Mesothelial cell of epicardium (in vitro differentiated cells): ENCODE measurements at regions not wholly inside any gene's neighbourhood (a gene's known extent, or its start where the extent isn't known, plus 50 kb on each side); places are given as distances from the start of the nearest gene placed in this dataset.
"Not testable (repeated sequence)": the region's sequence is repeated elsewhere in the genome, so short reads cannot be mapped to it uniquely, and the experiment has no call there.

ENCODE experiments used
- DNase-seq, 2 experiments: peaks; one replicate each; pipeline ENCODE4 v3.0.0; 2021; ENCODE audit warnings: low spot score in 2 of 2; ENCODE audit not compliant: unreplicated experiment in 2 of 2
- H3K27ac Mint-ChIP-seq: 2 replicates; pipeline ENCODE4 v1.8.0; 2021; ENCODE audit warnings: mixed read lengths
- H3K27me3 Mint-ChIP-seq: 2 replicates; pipeline ENCODE4 v1.8.0; 2021; ENCODE audit warnings: low read depth, mixed read lengths
- H3K36me3 Mint-ChIP-seq: 2 replicates; pipeline ENCODE4 v1.8.0; 2021; ENCODE audit warnings: mixed read lengths
- H3K4me1 Mint-ChIP-seq: 2 replicates; pipeline ENCODE4 v1.8.0; 2021; ENCODE audit warnings: mixed read lengths
- H3K4me3 Mint-ChIP-seq: 2 replicates; pipeline ENCODE4 v1.8.0; 2021; ENCODE audit warnings: mild to moderate bottlenecking, moderate library complexity, mixed read lengths
- H3K9me3 Mint-ChIP-seq: 2 replicates; pipeline ENCODE4 v1.8.0; 2021; ENCODE audit warnings: mixed read lengths
- TF ChIP-seq, protein P1 (sequence below): fragments of 200-600 bp; sonication (generic); IDR thresholded peaks from one replicate; pipeline ENCODE4 v1.5.0; 2021; ENCODE audit warnings: antibody characterized with exemption; ENCODE audit not compliant: unreplicated experiment

DNA sequence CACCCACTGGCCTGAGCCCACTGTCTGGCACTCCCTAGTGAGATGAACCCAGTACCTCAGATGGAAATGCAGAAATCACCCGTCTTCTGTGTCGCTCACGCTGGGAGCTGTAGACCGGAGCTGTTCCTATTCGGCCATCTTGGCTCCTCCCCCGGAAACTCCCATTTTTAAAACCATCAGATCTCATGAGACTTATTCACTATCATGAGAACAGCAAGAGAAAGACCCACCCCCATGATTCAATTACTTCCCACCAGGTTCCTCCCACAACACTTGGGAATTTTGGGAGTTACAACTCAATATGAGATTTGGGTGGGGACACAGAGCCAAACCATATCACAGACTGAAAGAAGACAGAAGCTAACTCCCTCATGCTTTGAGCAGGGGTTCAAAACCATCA, 134.5 kb downstream of the SLC39A8 start:
- H3K4me1 Mint-ChIP-seq, H3K27ac Mint-ChIP-seq, H3K4me3 Mint-ChIP-seq, H3K27me3 Mint-ChIP-seq, H3K36me3 Mint-ChIP-seq, H3K9me3 Mint-ChIP-seq, DNase-seq: not testable (repeated sequence)

DNA sequence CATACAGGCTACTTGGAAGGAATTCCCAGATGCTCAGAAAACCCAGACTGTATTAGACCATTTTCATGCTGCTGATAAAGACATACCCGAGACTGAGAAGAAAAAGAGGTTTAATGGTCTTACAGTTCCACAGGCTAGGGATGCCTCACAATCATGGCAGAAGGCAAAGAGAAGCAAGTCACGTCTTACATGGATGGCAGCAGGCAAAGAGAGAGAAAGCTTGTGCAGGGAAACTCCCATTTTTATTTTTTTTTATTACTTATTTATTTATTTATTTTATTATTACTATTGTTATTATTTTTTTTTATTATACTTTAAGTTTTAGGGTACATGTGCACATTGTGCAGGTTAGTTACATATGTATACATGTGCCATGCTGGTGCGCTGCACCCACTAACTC, 140.6 kb downstream of the SLC39A8 start:
- peaks cover 10% of the 10 kb centered on the region for H3K9me3 Mint-ChIP-seq
- H3K27me3 Mint-ChIP-seq, H3K27ac Mint-ChIP-seq, H3K36me3 Mint-ChIP-seq, DNase-seq, H3K4me3 Mint-ChIP-seq, H3K4me1 Mint-ChIP-seq: not testable (repeated sequence)

DNA sequence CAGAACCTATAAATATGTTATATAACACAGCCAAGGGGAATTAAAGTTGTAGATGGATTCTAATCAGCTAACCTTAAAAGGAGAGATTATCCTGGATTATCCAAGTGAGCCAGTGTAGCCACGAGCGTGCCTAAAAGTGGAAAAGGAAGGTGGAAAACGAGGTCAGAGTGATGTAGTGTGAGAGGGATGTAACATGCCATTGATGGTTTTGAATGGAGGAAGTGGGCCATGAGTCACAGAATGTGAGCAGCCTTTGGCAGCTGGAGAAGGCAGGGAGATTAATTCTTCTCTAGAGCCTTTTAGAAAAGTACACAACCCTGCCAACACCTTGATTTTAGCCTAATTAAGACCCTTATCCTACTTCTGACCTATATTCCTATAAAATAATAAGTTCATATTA, 149.1 kb downstream of the SLC39A8 start:
- peaks cover 7% of the 10 kb centered on the region for H3K9me3 Mint-ChIP-seq
- no peaks in the 10 kb centered on the region for H3K36me3 Mint-ChIP-seq
- H3K27me3 Mint-ChIP-seq, result no peaks in the 10 kb centered on the region
- DNase-seq, result no peak
- TF ChIP-seq, protein P1, sequence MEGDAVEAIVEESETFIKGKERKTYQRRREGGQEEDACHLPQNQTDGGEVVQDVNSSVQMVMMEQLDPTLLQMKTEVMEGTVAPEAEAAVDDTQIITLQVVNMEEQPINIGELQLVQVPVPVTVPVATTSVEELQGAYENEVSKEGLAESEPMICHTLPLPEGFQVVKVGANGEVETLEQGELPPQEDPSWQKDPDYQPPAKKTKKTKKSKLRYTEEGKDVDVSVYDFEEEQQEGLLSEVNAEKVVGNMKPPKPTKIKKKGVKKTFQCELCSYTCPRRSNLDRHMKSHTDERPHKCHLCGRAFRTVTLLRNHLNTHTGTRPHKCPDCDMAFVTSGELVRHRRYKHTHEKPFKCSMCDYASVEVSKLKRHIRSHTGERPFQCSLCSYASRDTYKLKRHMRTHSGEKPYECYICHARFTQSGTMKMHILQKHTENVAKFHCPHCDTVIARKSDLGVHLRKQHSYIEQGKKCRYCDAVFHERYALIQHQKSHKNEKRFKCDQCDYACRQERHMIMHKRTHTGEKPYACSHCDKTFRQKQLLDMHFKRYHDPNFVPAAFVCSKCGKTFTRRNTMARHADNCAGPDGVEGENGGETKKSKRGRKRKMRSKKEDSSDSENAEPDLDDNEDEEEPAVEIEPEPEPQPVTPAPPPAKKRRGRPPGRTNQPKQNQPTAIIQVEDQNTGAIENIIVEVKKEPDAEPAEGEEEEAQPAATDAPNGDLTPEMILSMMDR, result no peak
- H3K4me1 Mint-ChIP-seq, result no peaks in the 10 kb centered on the region
- no peak overlapping the region for H3K27ac Mint-ChIP-seq
- H3K4me3 Mint-ChIP-seq, result no peak overlapping the region

DNA sequence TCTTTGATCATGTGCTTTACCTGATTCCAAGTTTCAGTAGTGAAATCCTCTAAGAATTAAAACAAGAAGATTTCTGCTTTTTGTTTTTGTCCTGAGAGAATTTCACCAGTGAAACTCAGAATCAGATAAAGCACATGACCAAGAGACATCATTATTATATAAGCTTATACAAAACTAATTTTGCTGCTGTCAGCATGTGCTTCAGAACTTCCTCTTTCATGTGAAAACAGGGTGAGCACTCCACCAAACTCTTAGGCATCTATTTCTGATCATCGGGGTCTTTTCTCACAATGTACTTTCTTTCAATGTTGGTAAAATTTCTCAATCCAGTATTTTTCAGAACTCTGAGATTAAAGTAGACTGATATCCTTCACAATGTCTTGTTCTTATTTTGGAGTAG, 152.1 kb downstream of the SLC39A8 start:
- H3K27ac Mint-ChIP-seq, result no peak overlapping the region
- H3K27me3 Mint-ChIP-seq, result no peaks in the 10 kb centered on the region
- TF ChIP-seq, protein P1, result no peak
- no peaks in the 10 kb centered on the region for H3K36me3 Mint-ChIP-seq
- no peak overlapping the region for H3K4me3 Mint-ChIP-seq
- no peak for DNase-seq
- H3K9me3 Mint-ChIP-seq, result peaks cover 4% of the 10 kb centered on the region
- no peaks in the 10 kb centered on the region for H3K4me1 Mint-ChIP-seq

DNA sequence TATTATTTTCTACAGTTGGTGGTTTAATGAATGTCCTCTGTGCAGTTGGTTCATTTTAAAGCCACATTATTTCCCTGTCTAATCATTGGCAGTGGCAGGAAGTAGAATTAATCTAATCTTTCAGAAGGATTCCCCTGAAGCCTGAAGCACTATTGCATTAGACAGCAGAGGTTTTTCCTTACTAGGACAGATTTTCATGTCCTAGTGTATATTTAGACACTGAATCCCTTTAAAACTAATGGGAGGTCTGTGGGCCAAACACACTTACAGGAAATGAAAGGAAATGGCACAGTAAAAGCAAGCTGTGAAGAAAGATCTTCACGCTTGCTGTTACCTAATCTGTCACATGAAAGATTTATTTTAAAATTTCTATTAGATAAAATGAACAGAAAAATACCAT, 165.2 kb downstream of the SLC39A8 start:
- TF ChIP-seq, protein P1, result no peak

DNA sequence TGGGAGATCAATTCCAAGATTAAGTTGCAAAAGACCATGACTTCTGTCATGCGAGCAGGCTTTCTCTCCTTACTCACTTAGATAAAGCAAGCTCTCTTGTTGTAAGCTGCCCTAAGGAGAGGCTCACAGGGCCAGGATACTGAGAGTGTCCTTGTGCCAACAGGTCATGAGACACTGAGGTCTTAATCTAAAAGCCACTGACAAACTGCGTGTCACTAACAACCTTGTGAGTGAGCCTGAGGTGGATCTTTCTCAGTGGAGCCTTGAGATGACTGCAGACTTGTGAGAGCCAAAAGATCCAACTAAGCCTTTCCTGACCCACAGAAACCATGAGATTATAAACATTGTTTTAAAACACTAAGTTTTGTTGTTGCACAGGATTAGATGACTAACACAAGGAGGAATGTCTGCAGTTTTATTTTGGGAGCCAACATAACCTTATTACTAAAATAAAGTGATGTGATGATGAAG, 170.5 kb downstream of the SLC39A8 start:
- Mint-ChIP-seq H3K4me3 (no peak overlapping the region), H3K27ac (no peak overlapping the region), H3K4me1 (peaks cover 3% of the 10 kb centered on the region), H3K36me3 (no peaks in the 10 kb centered on the region), H3K9me3 (no peaks in the 10 kb centered on the region), H3K27me3 (no peaks in the 10 kb centered on the region)
- no peak for DNase-seq
- TF ChIP-seq, protein P1, result no peak

More for the DNA sequence above, 165.2 kb downstream of the SLC39A8 start:
- DNase-seq, result no peak
- Mint-ChIP-seq H3K4me1 (peaks cover 5% of the 10 kb centered on the region), H3K9me3 (peaks cover 13% of the 10 kb centered on the region), H3K36me3 (no peaks in the 10 kb centered on the region), H3K27me3 (no peaks in the 10 kb centered on the region), H3K27ac (no peak overlapping the region), H3K4me3 (no peak overlapping the region)

DNA sequence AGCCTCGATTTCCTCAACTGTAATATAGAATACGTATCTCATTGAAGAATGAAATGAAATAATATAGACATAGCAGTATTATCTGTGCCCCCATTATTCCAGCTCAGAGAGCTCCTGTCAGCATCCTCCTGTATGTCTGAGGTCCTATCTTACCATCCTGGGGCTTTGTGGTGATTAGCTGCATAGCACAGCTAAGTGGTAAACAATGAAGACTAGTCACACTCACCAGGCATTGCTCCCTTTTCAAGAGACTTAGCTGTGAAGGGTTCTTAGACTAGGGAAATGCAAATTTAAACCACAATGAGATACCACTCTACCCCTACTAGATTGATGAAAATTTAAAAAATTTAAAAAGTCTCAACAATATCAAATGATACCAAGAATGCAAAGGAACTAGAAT, 172.9 kb downstream of the SLC39A8 start:
- H3K4me1 Mint-ChIP-seq, result peaks cover 13% of the 10 kb centered on the region
- TF ChIP-seq, protein P1, result no peak
- no peaks in the 10 kb centered on the region for H3K27me3 Mint-ChIP-seq
- no peak overlapping the region for H3K4me3 Mint-ChIP-seq
- no peaks in the 10 kb centered on the region for H3K9me3 Mint-ChIP-seq
- no peak overlapping the region for H3K27ac Mint-ChIP-seq
- no peak for DNase-seq
- H3K36me3 Mint-ChIP-seq, result no peaks in the 10 kb centered on the region
